Nephron progenitor cell (in vitro differentiated cells): ENCODE measurements at regions not wholly inside any gene's neighbourhood (a gene's known extent, or its start where the extent isn't known, plus 50 kb on each side); places are given as distances from the start of the nearest gene placed in this dataset.

ENCODE experiments used
- DNase-seq: peaks from one replicate; pipeline ENCODE4 v3.0.0; 2021
- H3K27ac Mint-ChIP-seq: 2 replicates; pipeline ENCODE4 v1.8.0; 2021; ENCODE audit warnings: mild to moderate bottlenecking, moderate library complexity, mixed read lengths
- H3K27me3 Mint-ChIP-seq: 2 replicates; pipeline ENCODE4 v1.8.0; 2021; ENCODE audit warnings: mild to moderate bottlenecking, low read depth, mixed read lengths; ENCODE audit not compliant: poor library complexity
- H3K36me3 Mint-ChIP-seq: 2 replicates; pipeline ENCODE4 v1.8.0; 2021; ENCODE audit warnings: low read depth, mixed read lengths
- H3K4me1 Mint-ChIP-seq: 2 replicates; pipeline ENCODE4 v1.8.0; 2021; ENCODE audit warnings: mixed read lengths
- H3K4me3 Mint-ChIP-seq: 2 replicates; pipeline ENCODE4 v1.8.0; 2021; ENCODE audit warnings: mild to moderate bottlenecking, moderate library complexity, mixed read lengths
- H3K9me3 Mint-ChIP-seq: 2 replicates; pipeline ENCODE4 v1.8.0; 2021; ENCODE audit warnings: mild to moderate bottlenecking, moderate library complexity, mixed read lengths
- CTCF ChIP-seq: fragments of 200-600 bp; sonication (generic); IDR thresholded peaks from 2 replicates; pipeline ENCODE4 v1.5.0; 2021; ENCODE audit warnings: antibody characterized with exemption

- H3K27me3 Mint-ChIP-seq = no peaks in the 10 kb centered on the region
- H3K4me1 Mint-ChIP-seq = peaks cover 70% of the 10 kb centered on the region
- H3K36me3 Mint-ChIP-seq = peaks cover 11% of the 10 kb centered on the region
- DNase-seq = no peak
- no peak for TF ChIP-seq CTCF
- peak overlapping the region; percentile 99 for H3K27ac Mint-ChIP-seq
- peaks cover 17% of the 10 kb centered on the region for H3K9me3 Mint-ChIP-seq
- peak overlapping the region; percentile 65 for H3K4me3 Mint-ChIP-seq
These were observed 301.0 kb downstream of the NDFIP2 start for GRCh38 chr13:79781829-79782540.

GRCh38 chr13:79780240-79780639 is 299.3 kb downstream of the NDFIP2 start:
- Mint-ChIP-seq H3K27me3 (no peaks in the 10 kb centered on the region), H3K4me1 (peaks cover 86% of the 10 kb centered on the region)

GRCh38 chr13:79779761-79780160 is 298.8 kb downstream of the NDFIP2 start:
- H3K9me3 Mint-ChIP-seq = no peaks in the 10 kb centered on the region
- H3K4me1 Mint-ChIP-seq = peaks cover 86% of the 10 kb centered on the region
- TF ChIP-seq CTCF = no peak
- H3K36me3 Mint-ChIP-seq = no peaks in the 10 kb centered on the region
- peak overlapping the region; percentile 74 for H3K27ac Mint-ChIP-seq
- H3K27me3 Mint-ChIP-seq = no peaks in the 10 kb centered on the region
- H3K4me3 Mint-ChIP-seq = no peak overlapping the region
- no peak for DNase-seq

More at GRCh38 chr13:79780240-79780639, 299.3 kb downstream of the NDFIP2 start:
- TF ChIP-seq CTCF = no peak
- H3K36me3 Mint-ChIP-seq = peaks cover 1% of the 10 kb centered on the region
- peaks cover 1% of the 10 kb centered on the region for H3K9me3 Mint-ChIP-seq
- H3K4me3 Mint-ChIP-seq = no peak overlapping the region
- H3K27ac Mint-ChIP-seq = peak overlapping the region; percentile 74
- DNase-seq = no peak

- no peaks in the 10 kb centered on the region for H3K27me3 Mint-ChIP-seq
- peaks cover 86% of the 10 kb centered on the region for H3K4me1 Mint-ChIP-seq
- no peak for TF ChIP-seq CTCF
- H3K9me3 Mint-ChIP-seq = no peaks in the 10 kb centered on the region
- no peak overlapping the region for H3K4me3 Mint-ChIP-seq
- no peaks in the 10 kb centered on the region for H3K36me3 Mint-ChIP-seq
- no peak for DNase-seq
- H3K27ac Mint-ChIP-seq = no peak overlapping the region
These were observed 297.9 kb downstream of the NDFIP2 start for GRCh38 chr13:79778741-79779460.

DNA sequence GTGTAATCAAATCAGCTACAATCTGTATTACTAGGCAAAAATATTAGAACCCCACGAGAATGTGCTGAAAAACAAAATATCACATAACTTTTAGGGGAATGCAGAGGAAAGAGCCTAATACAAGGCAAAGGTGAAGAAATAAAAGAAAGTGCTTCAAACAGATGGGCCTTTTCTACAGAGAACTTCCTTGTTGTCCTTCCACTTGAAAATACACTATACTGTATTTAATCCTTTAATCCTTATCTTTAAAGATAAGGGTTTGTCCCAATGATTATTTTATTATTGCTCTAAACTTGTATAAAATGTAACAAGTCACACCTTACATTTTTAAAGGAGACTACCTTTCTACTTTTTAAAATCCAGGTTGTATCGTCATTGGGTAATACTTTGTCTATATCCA is 296.5 kb downstream of the NDFIP2 start:
- H3K9me3 Mint-ChIP-seq = peaks cover 8% of the 10 kb centered on the region
- H3K4me1 Mint-ChIP-seq = peaks cover 74% of the 10 kb centered on the region
- peaks cover 8% of the 10 kb centered on the region for H3K36me3 Mint-ChIP-seq
- TF ChIP-seq CTCF = no peak
- H3K4me3 Mint-ChIP-seq = no peak overlapping the region
- DNase-seq = no peak
- H3K27me3 Mint-ChIP-seq = no peaks in the 10 kb centered on the region
- H3K27ac Mint-ChIP-seq = no peak overlapping the region
